HCT116 (cell line): ENCODE measurements at regions not wholly inside any gene's neighbourhood (a gene's known extent, or its start where the extent isn't known, plus 50 kb on each side); places are given as distances from the start of the nearest gene placed in this dataset.
A peak's percentile ranks its signal among the peaks of the same experiment; 100 is the strongest.

Experiments used
- ATAC-seq: fragments of 200-7000 bp; cut with Tn5 transposase; 2 replicates; pipeline ENCODE4 v1.9.1; 2020; ENCODE audit warnings: mild to moderate bottlenecking, moderate library complexity
- BruUV-seq: library from RNA; stranded (reverse); fragments of 400-500 nt; replicated peaks from 2 replicates; lab custom pipeline; 2021; lab: Mats Ljungman, UMichigan
- CTCF ChIA-PET: fragments of 300-600 bp; sonication (Branson Sonifier 250); formaldehyde crosslinking; loops from one replicate; lab custom pipeline; 2021; ENCODE audit warnings: antibody characterized with exemption; lab: Charles Lee
- POLR2A ChIA-PET: fragments of 300-600, 350-600 bp; sonication (Branson Sonifier 250); formaldehyde crosslinking; loops from one replicate; lab custom pipeline; 2021; ENCODE audit warnings: antibody characterized with exemption; lab: Charles Lee
- RAD21 ChIA-PET, 2 experiments: fragments of 300-600 bp; sonication (Branson Sonifier 250); formaldehyde crosslinking; loops; one replicate each; lab custom pipeline; 2023; ENCODE audit warnings: low total read pairs in 2 of 2; ENCODE audit not compliant: uncharacterized antibody in 2 of 2, unreplicated experiment in 2 of 2, low non-redundant PET in 1 of 2; lab: Charles Lee
- DNase-seq: peaks from one replicate; pipeline ENCODE4 v3.0.0-alpha.2; 2010; ENCODE audit warnings: low read depth, low spot score
- H2AFZ ChIP-seq: fragments of 200-600 bp; shearing (Covaris generic), sonication (generic); 2 replicates; pipeline ENCODE4 v1.6.1; 2017; ENCODE audit warnings: low read depth, mixed run types, mixed read lengths, antibody characterized with exemption, low read length; ENCODE audit not compliant: poor library complexity, severe bottlenecking
- H3K27ac ChIP-seq: 2 replicates; pipeline ENCODE4 v1.5.1; 2012; ENCODE audit warnings: low read depth, low read length
- H3K27me3 ChIP-seq: fragments of 200-600 bp; sonication (generic); 2 replicates; pipeline ENCODE4 v1.6.1; 2016; ENCODE audit warnings: mixed run types, low read length, mixed read lengths; ENCODE audit not compliant: insufficient read depth
- H3K36me3 ChIP-seq, 2 experiments: fragments of 200-500 bp in 1 of 2; fragments of 200-600 bp in 1 of 2; sonication (Bioruptor generic) in 1 of 2; sonication (generic) in 1 of 2; 2 replicates each; pipeline versions ENCODE4 v1.5.1 to v1.6.1; 2014 to 2016; ENCODE audit warnings: low read length in 2 of 2, inconsistent platforms in 1 of 2, mixed read lengths in 1 of 2, mixed run types in 1 of 2; ENCODE audit not compliant: insufficient read depth in 2 of 2, control insufficient read depth in 1 of 2
- H3K4me1 ChIP-seq, 2 experiments: fragments of 200-600 bp in 1 of 2; sonication (generic) in 1 of 2; 2 replicates each; pipeline versions ENCODE4 v1.5.1 to v1.6.1; 2012 to 2017; ENCODE audit warnings: low read length in 2 of 2, inconsistent platforms in 1 of 2, mild to moderate bottlenecking in 1 of 2, mixed read lengths in 1 of 2, mixed run types in 1 of 2, moderate library complexity in 1 of 2; ENCODE audit not compliant: insufficient read depth in 2 of 2, control insufficient read depth in 1 of 2
- H3K4me2 ChIP-seq: fragments of 200-600 bp; sonication (generic); 2 replicates; pipeline ENCODE4 v1.6.1; 2017; ENCODE audit warnings: mixed run types, low read length, mixed read lengths
- H3K4me3 ChIP-seq, 2 experiments: fragments of 200-600 bp in 1 of 2; sonication (generic) in 1 of 2; replicated peaks in 1 of 2; 2 replicates each; pipeline ENCODE4 v1.5.1; 2011 to 2016; ENCODE audit warnings: low read length in 2 of 2, control low read depth in 1 of 2, low read depth in 1 of 2, mild to moderate bottlenecking in 1 of 2, mixed read lengths in 1 of 2, mixed run types in 1 of 2
- H3K79me2 ChIP-seq: fragments of 200-600 bp; sonication (generic); 2 replicates; pipeline ENCODE4 v1.6.1; 2017; ENCODE audit warnings: mild to moderate bottlenecking, mixed run types, low read length, moderate library complexity, mixed read lengths; ENCODE audit not compliant: insufficient read depth
- H3K9ac ChIP-seq: fragments of 200-600 bp; sonication (generic); 2 replicates; pipeline ENCODE4 v1.6.1; 2016; ENCODE audit warnings: low read length, mixed read lengths
- H3K9me2 ChIP-seq: fragments of 200-600 bp; sonication (generic), shearing (Covaris generic); 2 replicates; pipeline ENCODE4 v1.6.1; 2017; ENCODE audit warnings: mixed run types, mild to moderate bottlenecking, moderate library complexity; ENCODE audit not compliant: insufficient read depth
- H3K9me3 ChIP-seq, 2 experiments: fragments of 200-500 bp in 1 of 2; fragments of 200-600 bp in 1 of 2; sonication (Bioruptor generic) in 1 of 2; sonication (generic) in 1 of 2; 2 replicates each; pipeline ENCODE4 v1.6.1; 2014 to 2017; ENCODE audit warnings: low read length in 2 of 2, mixed read lengths in 2 of 2, inconsistent platforms in 1 of 2, low read depth in 1 of 2, mild to moderate bottlenecking in 1 of 2, mixed run types in 1 of 2, moderate library complexity in 1 of 2; ENCODE audit not compliant: control insufficient read depth in 1 of 2, insufficient read depth in 1 of 2
- H4K20me1 ChIP-seq: fragments of 200-600 bp; sonication (generic), shearing (Covaris generic); 2 replicates; pipeline ENCODE4 v1.6.1; 2017; ENCODE audit warnings: mixed run types, mild to moderate bottlenecking, moderate library complexity; ENCODE audit not compliant: insufficient read depth
- CBX3 ChIP-seq: IDR thresholded peaks from 2 replicates; pipeline ENCODE4 v1.6.1; 2012; ENCODE audit warnings: low read depth
- CEBPB ChIP-seq: IDR thresholded peaks from 2 replicates; pipeline ENCODE4 v1.6.1; 2012; ENCODE audit warnings: low read depth
- EGR1 ChIP-seq: IDR thresholded peaks from 2 replicates; pipeline ENCODE4 v1.6.1; 2012; ENCODE audit warnings: low read depth
- ELF1 ChIP-seq: IDR thresholded peaks from 2 replicates; pipeline ENCODE4 v1.6.1; 2012; ENCODE audit warnings: low read depth, borderline replicate concordance
- EZH2 ChIP-seq: fragments of 200-600 bp; sonication (generic); IDR thresholded peaks from 2 replicates; pipeline ENCODE4 v1.6.1; 2017; ENCODE audit warnings: antibody characterized with exemption, mixed run types
- EZH2phosphoT487 ChIP-seq: fragments of 200-600 bp; IDR thresholded peaks from 2 replicates; pipeline ENCODE4 v1.6.1; 2018; ENCODE audit warnings: antibody characterized with exemption, borderline replicate concordance
- FOSL1 ChIP-seq: IDR thresholded peaks from 2 replicates; pipeline ENCODE4 v1.6.1; 2012; ENCODE audit warnings: low read depth
- JUND ChIP-seq: IDR thresholded peaks from 2 replicates; pipeline ENCODE4 v1.6.1; 2012
- MAX ChIP-seq: IDR thresholded peaks from 2 replicates; pipeline ENCODE4 v1.6.1; 2012
- POLR2A ChIP-seq: IDR thresholded peaks from 2 replicates; pipeline ENCODE4 v1.7.0; 2011; ENCODE audit warnings: borderline replicate concordance; ENCODE audit not compliant: insufficient read depth, insufficient read length; ENCODE audit errors: extremely low read depth
- RAD21 ChIP-seq: IDR thresholded peaks from 2 replicates; pipeline ENCODE4 v1.6.1; 2012; ENCODE audit warnings: low read depth, mild to moderate bottlenecking
- SIN3A ChIP-seq: IDR thresholded peaks from 2 replicates; pipeline ENCODE4 v1.6.1; 2012; ENCODE audit warnings: low read depth
- SP1 ChIP-seq: IDR thresholded peaks from 2 replicates; pipeline ENCODE4 v1.6.1; 2012; ENCODE audit warnings: low read depth
- SRF ChIP-seq: IDR thresholded peaks from 2 replicates; pipeline ENCODE4 v1.6.1; 2012; ENCODE audit warnings: low read depth
- TCF7L2 ChIP-seq: IDR thresholded peaks from 2 replicates; pipeline ENCODE4 v1.7.0; 2011; ENCODE audit warnings: borderline replicate concordance, inconsistent platforms; ENCODE audit not compliant: insufficient read depth, insufficient read length; ENCODE audit errors: extremely low read depth
- ZFX ChIP-seq: fragments of 450-650 bp; IDR thresholded peaks from 2 replicates; pipeline ENCODE4 v1.6.1; 2017
- ZNF274 ChIP-seq: fragments of 200-500 bp; sonication (Bioruptor generic); IDR thresholded peaks from 2 replicates; pipeline ENCODE4 v1.6.1; 2014; ENCODE audit warnings: mild to moderate bottlenecking, low read depth, low read length, inconsistent platforms
- intact Hi-C: fragments of 100-400 bp; cut with micrococcal nuclease; formaldehyde crosslinking; loops from 2 replicates; pipeline ENCODE4 v1.10.0; 2022
- TF ChIP-seq, protein P1 (sequence below): IDR thresholded peaks from 2 replicates; pipeline ENCODE4 v1.6.1; 2012

GRCh38 chr6:100088009-100088408 is 94.0 kb upstream of the MCHR2 start:
- Histone ChIP-seq H3K4me2 (no peak overlapping the region), H3K4me3 (no peak overlapping the region), H3K9me2 (no peaks in the 10 kb centered on the region), H4K20me1 (no peaks in the 10 kb centered on the region), H3K27ac (no peak overlapping the region), H3K79me2 (no peaks in the 10 kb centered on the region), H3K27me3 (no peaks in the 10 kb centered on the region), H3K9ac (no peak overlapping the region), H2AFZ (no peak overlapping the region), H3K4me1 (no peaks in the 10 kb centered on the region), H3K36me3 (no peaks in the 10 kb centered on the region), H3K9me3 (no peaks in the 10 kb centered on the region)
- ATAC-seq (no peak), DNase-seq (peak; percentile 22)
- CTCF ChIA-PET, result interaction anchor here (0.8 to 1.5 kb wide), 4 partner anchors 12 to 220 kb away, joined by 3 to 8 read pairs (median 4); no protein-coding TSS in a partner anchor
- RAD21 ChIA-PET, result no interaction called here
- no peak for TF ChIP-seq SIN3A
- TF ChIP-seq JUND, result peak; percentile 61
- peak; percentile 93 for TF ChIP-seq SRF
- TF ChIP-seq CBX3, result no peak
- TF ChIP-seq ZNF274, result no peak
- no peak for TF ChIP-seq EZH2phosphoT487
- TF ChIP-seq EGR1, result no peak
- no peak for TF ChIP-seq ZFX
- no peak for TF ChIP-seq MAX
- TF ChIP-seq TCF7L2, result no peak
- no peak for TF ChIP-seq RAD21
- no peak for TF ChIP-seq ELF1
- TF ChIP-seq POLR2A, result no peak
- TF ChIP-seq CEBPB, result peak; percentile 78
- TF ChIP-seq, protein P1, sequence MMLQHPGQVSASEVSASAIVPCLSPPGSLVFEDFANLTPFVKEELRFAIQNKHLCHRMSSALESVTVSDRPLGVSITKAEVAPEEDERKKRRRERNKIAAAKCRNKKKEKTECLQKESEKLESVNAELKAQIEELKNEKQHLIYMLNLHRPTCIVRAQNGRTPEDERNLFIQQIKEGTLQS, result no peak; the same call in 1 of the 2 replicates
- TF ChIP-seq EZH2, result no peak
- peak; percentile 49 for TF ChIP-seq SP1
- TF ChIP-seq FOSL1, result peak; percentile 64
- no TSS peak for BruUV-seq
- intact Hi-C loops, result no loop called here
- POLR2A ChIA-PET, result no interaction called here
